Fibroblast of mammary gland (primary cell): ENCODE measurements at regions not wholly inside any gene's neighbourhood (a gene's known extent, or its start where the extent isn't known, plus 50 kb on each side); places are given as distances from the start of the nearest gene placed in this dataset.

Experiments
- DNase-seq: peaks from one replicate; pipeline ENCODE4 v3.0.0-alpha.2; 2010; ENCODE audit warnings: low read depth
- H3K4me3 ChIP-seq: 2 replicates; pipeline ENCODE4 v1.5.1; 2011; ENCODE audit warnings: low read depth, mild to moderate bottlenecking, low read length, moderate library complexity; ENCODE audit not compliant: control insufficient read depth
- TF ChIP-seq, protein P1 (sequence below): conservative IDR thresholded peaks from 2 replicates; pipeline ENCODE4 v1.5.1; 2011; ENCODE audit warnings: low read depth, low read length, inconsistent platforms; ENCODE audit not compliant: control insufficient read depth, insufficient read depth

DNA sequence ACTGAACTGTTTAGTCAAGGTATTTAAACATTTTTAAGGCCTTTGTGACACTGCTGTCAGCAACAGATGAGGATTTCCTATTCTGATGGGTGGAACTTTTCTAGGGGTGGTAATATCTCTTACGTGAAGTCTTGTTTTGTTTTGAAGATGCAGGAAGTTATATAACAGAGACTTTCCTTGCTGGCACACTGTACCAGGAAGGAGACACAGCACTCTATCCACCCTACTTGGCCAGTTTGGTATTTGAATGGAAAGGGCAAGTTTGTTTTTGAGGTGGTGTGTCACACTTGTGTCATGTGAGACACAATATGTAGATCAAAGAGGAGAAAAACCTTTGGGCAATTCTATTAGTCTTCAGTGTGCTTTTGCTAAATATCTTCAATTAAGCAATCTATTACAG, 51.6 kb upstream of the SRP54 start:
- peak; percentile 22 for DNase-seq
- no peak overlapping the region for H3K4me3 ChIP-seq
- TF ChIP-seq, protein P1, sequence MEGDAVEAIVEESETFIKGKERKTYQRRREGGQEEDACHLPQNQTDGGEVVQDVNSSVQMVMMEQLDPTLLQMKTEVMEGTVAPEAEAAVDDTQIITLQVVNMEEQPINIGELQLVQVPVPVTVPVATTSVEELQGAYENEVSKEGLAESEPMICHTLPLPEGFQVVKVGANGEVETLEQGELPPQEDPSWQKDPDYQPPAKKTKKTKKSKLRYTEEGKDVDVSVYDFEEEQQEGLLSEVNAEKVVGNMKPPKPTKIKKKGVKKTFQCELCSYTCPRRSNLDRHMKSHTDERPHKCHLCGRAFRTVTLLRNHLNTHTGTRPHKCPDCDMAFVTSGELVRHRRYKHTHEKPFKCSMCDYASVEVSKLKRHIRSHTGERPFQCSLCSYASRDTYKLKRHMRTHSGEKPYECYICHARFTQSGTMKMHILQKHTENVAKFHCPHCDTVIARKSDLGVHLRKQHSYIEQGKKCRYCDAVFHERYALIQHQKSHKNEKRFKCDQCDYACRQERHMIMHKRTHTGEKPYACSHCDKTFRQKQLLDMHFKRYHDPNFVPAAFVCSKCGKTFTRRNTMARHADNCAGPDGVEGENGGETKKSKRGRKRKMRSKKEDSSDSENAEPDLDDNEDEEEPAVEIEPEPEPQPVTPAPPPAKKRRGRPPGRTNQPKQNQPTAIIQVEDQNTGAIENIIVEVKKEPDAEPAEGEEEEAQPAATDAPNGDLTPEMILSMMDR, result no peak

DNA sequence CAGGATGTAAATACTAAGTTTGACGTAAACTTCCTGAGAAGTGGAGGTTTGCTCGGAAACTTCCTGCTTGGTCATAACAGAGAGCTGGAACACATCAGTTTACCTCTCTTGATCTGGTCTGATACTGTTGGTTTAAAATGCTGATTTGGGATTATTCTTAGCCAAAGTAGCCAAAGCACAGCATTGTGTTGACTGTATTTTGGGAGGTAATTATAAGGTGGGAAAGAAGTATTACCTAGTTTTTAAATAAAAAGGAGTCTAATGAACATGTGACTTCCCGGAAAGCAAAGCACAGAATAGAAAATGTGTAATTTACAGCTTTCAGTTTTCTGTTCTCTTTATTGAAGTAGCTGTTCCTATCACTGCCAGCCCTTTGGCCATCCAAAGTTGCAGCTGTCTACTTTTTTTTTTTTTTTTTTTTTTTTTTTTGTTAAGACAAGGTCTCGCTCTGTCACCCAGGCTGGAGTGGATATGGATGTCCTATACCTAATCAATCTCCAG, 52.2 kb upstream of the SRP54 start:
- TF ChIP-seq, protein P1, result no peak
- DNase-seq, result no peak
- no peak overlapping the region for H3K4me3 ChIP-seq

DNA sequence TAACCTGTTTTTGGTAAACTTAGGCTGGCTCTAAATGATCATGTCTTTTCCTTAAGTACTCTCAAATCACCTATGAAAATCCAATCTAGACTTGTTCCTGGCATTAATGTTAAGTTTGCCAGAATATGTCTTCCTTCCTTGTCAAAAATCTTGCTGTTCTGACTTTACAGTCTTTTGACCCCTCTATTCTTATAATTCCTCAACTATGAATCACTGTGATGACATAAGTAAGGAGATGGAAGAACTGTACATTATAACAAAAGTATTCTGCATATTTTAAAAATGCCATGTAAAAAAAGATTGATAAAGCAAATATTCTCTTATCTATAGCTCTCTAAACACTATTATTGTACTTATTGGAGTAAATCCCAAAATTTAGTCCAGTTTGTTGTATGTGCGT, 51.4 kb upstream of the BAZ1A start:
- TF ChIP-seq, protein P1, result no peak
- no peak for DNase-seq
- no peak overlapping the region for H3K4me3 ChIP-seq
